SK-N-SH treated with all-trans-retinoic acid at 6 μM for 48 hours (cell line): ENCODE measurements at regions not wholly inside any gene's neighbourhood (a gene's known extent, or its start where the extent isn't known, plus 50 kb on each side); places are given as distances from the start of the nearest gene placed in this dataset.

ENCODE experiments used
- ATAC-seq: fragments of 200-7000 bp; cut with Tn5 transposase; 3 replicates; pipeline ENCODE4 v1.9.1; 2020; ENCODE audit warnings: mild to moderate bottlenecking, moderate library complexity
- ARNTL ChIP-seq: fragments of 450-650 bp; formaldehyde crosslinking; IDR thresholded peaks from 2 replicates; pipeline ENCODE4 v1.5.0; 2020; ENCODE audit warnings: low read depth, mild to moderate bottlenecking, moderate library complexity, borderline replicate concordance
- BACH2 ChIP-seq: fragments of 250-450 bp; sonication (Bioruptor Pico); IDR thresholded peaks from 2 replicates; pipeline ENCODE4 v1.9.0; 2021; ENCODE audit warnings: mild to moderate bottlenecking, borderline replicate concordance
- CREB5 ChIP-seq: fragments of 250-450 bp; sonication (Bioruptor Pico); IDR thresholded peaks from 2 replicates; pipeline ENCODE4 v1.5.1; 2020; ENCODE audit warnings: low read depth, mild to moderate bottlenecking, moderate library complexity
- CSDC2 ChIP-seq: fragments of 250-450 bp; sonication (Bioruptor Pico); IDR thresholded peaks from 2 replicates; pipeline ENCODE4 v1.5.0; 2020; ENCODE audit warnings: mild to moderate bottlenecking, moderate library complexity
- CSRNP3 ChIP-seq: fragments of 250-450 bp; sonication (Bioruptor Pico); IDR thresholded peaks from 2 replicates; pipeline ENCODE4 v1.5.1; 2021; ENCODE audit warnings: mild to moderate bottlenecking, moderate library complexity
- ESRRG ChIP-seq: fragments of 250-450 bp; sonication (Bioruptor Pico); IDR thresholded peaks from 2 replicates; pipeline ENCODE4 v1.6.1; 2021; ENCODE audit warnings: mild to moderate bottlenecking
- GLIS3 ChIP-seq: fragments of 250-450 bp; sonication (Bioruptor Pico); IDR thresholded peaks from 2 replicates; pipeline ENCODE4 v1.5.0; 2020; ENCODE audit warnings: mild to moderate bottlenecking, moderate library complexity
- ISL1 ChIP-seq: fragments of 250-450 bp; sonication (Bioruptor Pico); IDR thresholded peaks from 2 replicates; pipeline ENCODE4 v2.1.2; 2022; ENCODE audit warnings: mild to moderate bottlenecking, moderate library complexity
- PATZ1 ChIP-seq: fragments of 250-450 bp; sonication (Bioruptor Pico); IDR thresholded peaks from 2 replicates; pipeline ENCODE4 v1.8.0; 2020; ENCODE audit warnings: mild to moderate bottlenecking, moderate library complexity, borderline replicate concordance
- POU6F1 ChIP-seq: fragments of 250-450 bp; sonication (Bioruptor Pico); IDR thresholded peaks from 2 replicates; pipeline ENCODE4 v1.8.0; 2021; ENCODE audit warnings: low read depth, mild to moderate bottlenecking, moderate library complexity, borderline replicate concordance
- RARB ChIP-seq: fragments of 250-450 bp; sonication (Bioruptor Pico); IDR thresholded peaks from 2 replicates; pipeline ENCODE4 v1.8.0; 2021; ENCODE audit warnings: mild to moderate bottlenecking, moderate library complexity
- SNAI2 ChIP-seq: fragments of 250-450 bp; sonication (Bioruptor Pico); IDR thresholded peaks from 2 replicates; pipeline ENCODE4 v1.5.0; 2020; ENCODE audit warnings: mild to moderate bottlenecking, moderate library complexity
- TCF4 ChIP-seq: fragments of 250-450 bp; sonication (Bioruptor Pico); IDR thresholded peaks from 2 replicates; pipeline ENCODE4 v1.8.0; 2021; ENCODE audit warnings: mild to moderate bottlenecking, moderate library complexity, borderline replicate concordance
- TOX ChIP-seq: fragments of 250-450 bp; sonication (Bioruptor Pico); IDR thresholded peaks from 2 replicates; pipeline ENCODE4 v1.8.0; 2021; ENCODE audit warnings: mild to moderate bottlenecking, moderate library complexity, borderline replicate concordance
- TSHZ2 ChIP-seq: fragments of 250-450 bp; sonication (Bioruptor Pico); IDR thresholded peaks from 2 replicates; pipeline ENCODE4 v1.5.0; 2020; ENCODE audit warnings: mild to moderate bottlenecking, moderate library complexity
- ZC3H10 ChIP-seq: fragments of 250-450 bp; sonication (Bioruptor Pico); IDR thresholded peaks from 2 replicates; pipeline ENCODE4 v1.5.1; 2021; ENCODE audit warnings: mild to moderate bottlenecking, moderate library complexity
- ZFP3 ChIP-seq: fragments of 250-450 bp; sonication (Bioruptor Pico); IDR thresholded peaks from 2 replicates; pipeline ENCODE4 v1.5.0; 2020; ENCODE audit warnings: mild to moderate bottlenecking, moderate library complexity
- ZFP30 ChIP-seq: fragments of 450-650 bp; formaldehyde crosslinking; IDR thresholded peaks from 2 replicates; pipeline ENCODE4 v1.5.0; 2022; ENCODE audit warnings: mild to moderate bottlenecking, moderate library complexity
- ZNF565 ChIP-seq: fragments of 450-650 bp; formaldehyde crosslinking; conservative IDR thresholded peaks from 2 replicates; pipeline ENCODE4 v1.5.0; 2020; ENCODE audit warnings: low read depth, mild to moderate bottlenecking, moderate library complexity
- ZNF70 ChIP-seq: fragments of 450-650 bp; formaldehyde crosslinking; IDR thresholded peaks from 2 replicates; pipeline ENCODE4 v1.5.0; 2020; ENCODE audit warnings: mild to moderate bottlenecking, moderate library complexity
- ZNF8 ChIP-seq: fragments of 450-650 bp; formaldehyde crosslinking; IDR thresholded peaks from 2 replicates; pipeline ENCODE4 v1.5.0; 2020; ENCODE audit warnings: mild to moderate bottlenecking, moderate library complexity

GRCh38 chr4:166274136-166274761 is 401.2 kb downstream of the TLL1 start:
- ATAC-seq = no peak

GRCh38 chr4:166274775-166275174 is 401.7 kb downstream of the TLL1 start:
- no peak for TF ChIP-seq SNAI2 (CRISPR knock-in tag)
- no peak for TF ChIP-seq ARNTL (CRISPR knock-in tag)
- no peak for TF ChIP-seq ISL1 (CRISPR knock-in tag)
- TF ChIP-seq ESRRG = no peak
- no peak for TF ChIP-seq TCF4 (CRISPR knock-in tag)
- TF ChIP-seq ZFP30 (CRISPR knock-in tag) = no peak
- TF ChIP-seq ZFP3 (CRISPR knock-in tag) = no peak
- TF ChIP-seq CREB5 = no peak
- no peak for TF ChIP-seq BACH2 (CRISPR knock-in tag)
- TF ChIP-seq CSRNP3 (CRISPR knock-in tag) = no peak
- TF ChIP-seq GLIS3 (CRISPR knock-in tag) = no peak
- ATAC-seq = no peak

More at GRCh38 chr4:166274136-166274761, 401.2 kb downstream of the TLL1 start:
- TF ChIP-seq ESRRG (no peak), TSHZ2 (no peak), ZNF70 (CRISPR knock-in tag) (no peak), TOX (no peak), PATZ1 (CRISPR knock-in tag) (no peak), GLIS3 (CRISPR knock-in tag) (no peak)

GRCh38 chr4:166277401-166277800 is 404.4 kb downstream of the TLL1 start:
- ATAC-seq = no peak; the same call in 2 of the 3 replicates
- TF ChIP-seq BACH2 (CRISPR knock-in tag) (no peak), ZNF8 (CRISPR knock-in tag) (no peak), ZNF70 (CRISPR knock-in tag) (no peak), ARNTL (CRISPR knock-in tag) (no peak), ZC3H10 (no peak)
- TF ChIP-seq, all 23 proteins: peak for 0

GRCh38 chr4:166277853-166278252 is 404.8 kb downstream of the TLL1 start:
- ATAC-seq = no peak
- TF ChIP-seq TOX (no peak), CSDC2 (CRISPR knock-in tag) (no peak), ZNF565 (no peak), CSRNP3 (CRISPR knock-in tag) (no peak), GLIS3 (CRISPR knock-in tag) (no peak), CREB5 (no peak), PATZ1 (CRISPR knock-in tag) (no peak), ZNF70 (CRISPR knock-in tag) (no peak), BACH2 (CRISPR knock-in tag) (no peak), RARB (CRISPR knock-in tag) (no peak), ISL1 (CRISPR knock-in tag) (no peak), POU6F1 (CRISPR knock-in tag) (no peak), SNAI2 (CRISPR knock-in tag) (no peak)
